GM12878 (cell line): ENCODE measurements at regions not wholly inside any gene's neighbourhood (a gene's known extent, or its start where the extent isn't known, plus 50 kb on each side); places are given as distances from the start of the nearest gene placed in this dataset.

Source experiments
- ATAC-seq: fragments of 200-7000 bp; cut with Tn5 transposase; 3 replicates; pipeline ENCODE4 v1.9.1; 2020; ENCODE audit warnings: mild to moderate bottlenecking, moderate library complexity
- BruUV-seq: library from RNA; stranded (reverse); fragments of 400-500 nt; replicated peaks from 2 replicates; lab custom pipeline; 2021; lab: Mats Ljungman, UMichigan
- CTCF ChIA-PET: fragments of 300-600 bp; sonication (Branson Sonifier 250); formaldehyde crosslinking; extraction: SDS; loops from one replicate; lab custom pipeline; 2021; ENCODE audit warnings: inconsistent platforms; lab: Yijun Ruan, JAX
- POLR2A ChIA-PET: fragments of 350-600 bp; formaldehyde crosslinking; extraction: SDS; loops from one replicate; lab custom pipeline; 2021; ENCODE audit warnings: inconsistent platforms; lab: Charles Lee
- RAD21 ChIA-PET: fragments of 300-600 bp; sonication (Branson Sonifier 250); formaldehyde crosslinking; loops from one replicate; lab custom pipeline; 2023; ENCODE audit warnings: antibody characterized with exemption; ENCODE audit not compliant: unreplicated experiment; lab: Charles Lee
- SMC1A ChIA-PET: fragments of 300-600 bp; sonication (Branson Sonifier 250); formaldehyde crosslinking; loops from one replicate; lab custom pipeline; 2023; ENCODE audit not compliant: unreplicated experiment, uncharacterized antibody; lab: Charles Lee
- DNase-seq: peaks from one replicate; pipeline ENCODE4 v3.0.0-alpha.2; 2011; ENCODE audit warnings: low read depth, low spot score
- FAIRE-seq: peaks from 3 replicates; lab custom pipeline; 2011; peaks lifted over from hg19 to GRCh38; lab: Jason Lieb, UNC
- H2AFZ ChIP-seq: 2 replicates; pipeline ENCODE4 v1.6.0; 2011; ENCODE audit warnings: low read depth, low read length, control low read depth; ENCODE audit not compliant: control insufficient read depth
- H3K27ac ChIP-seq: 2 replicates; pipeline ENCODE4 v1.5.1; 2011; ENCODE audit warnings: control low read depth; ENCODE audit not compliant: control insufficient read depth, insufficient read depth
- H3K27me3 ChIP-seq, 2 experiments: replicated peaks in 1 of 2; 2 replicates each; pipeline versions ENCODE4 v1.6.0 to v1.6.1; 2011; ENCODE audit warnings: low read length in 1 of 2; ENCODE audit not compliant: control insufficient read depth in 2 of 2, insufficient read depth in 2 of 2
- H3K36me3 ChIP-seq, 2 experiments: 2 replicates each; pipeline ENCODE4 v1.5.1; 2011; ENCODE audit warnings: low read length in 1 of 2; ENCODE audit not compliant: control insufficient read depth in 2 of 2, insufficient read depth in 2 of 2
- H3K4me1 ChIP-seq: 2 replicates; pipeline ENCODE4 v1.6.1; 2011; ENCODE audit warnings: mild to moderate bottlenecking, low read length, moderate library complexity, mixed read lengths; ENCODE audit not compliant: control insufficient read depth, insufficient read depth
- H3K4me2 ChIP-seq: 2 replicates; pipeline ENCODE4 v1.6.0; 2011; ENCODE audit warnings: control low read depth; ENCODE audit not compliant: control insufficient read depth, insufficient read depth
- H3K4me3 ChIP-seq: fragments of 200-600 bp; sonication (generic); 2 replicates; pipeline ENCODE4 v1.5.1; 2016
- H3K79me2 ChIP-seq: 2 replicates; pipeline ENCODE4 v1.6.0; 2011; ENCODE audit warnings: low read length; ENCODE audit not compliant: control insufficient read depth, insufficient read depth
- H3K9ac ChIP-seq: 2 replicates; pipeline ENCODE4 v1.8.0; 2011; ENCODE audit warnings: low read length, control low read depth, mixed read lengths; ENCODE audit not compliant: control insufficient read depth, insufficient read depth
- H3K9me3 ChIP-seq: replicated peaks from 3 replicates; pipeline ENCODE4 v1.5.1; 2011; ENCODE audit warnings: mild to moderate bottlenecking, low read length; ENCODE audit not compliant: control insufficient read depth, insufficient read depth
- H4K20me1 ChIP-seq: 2 replicates; pipeline ENCODE4 v1.6.0; 2011; ENCODE audit not compliant: control insufficient read depth, insufficient read depth
- BCL11A ChIP-seq: IDR thresholded peaks from 2 replicates; pipeline ENCODE4 v1.6.1; 2011; ENCODE audit warnings: low read depth, low read length
- BRCA1 ChIP-seq: IDR thresholded peaks from 2 replicates; pipeline ENCODE4 v1.6.1; 2011; ENCODE audit warnings: low read depth, low read length, improper control_type of control experiment
- CUX1 ChIP-seq: IDR thresholded peaks from 2 replicates; pipeline ENCODE4 v1.6.1; 2012; ENCODE audit warnings: improper control_type of control experiment, low read depth, low read length; ENCODE audit not compliant: insufficient replicate concordance
- KLF5 ChIP-seq: fragments of 450-650 bp; IDR thresholded peaks from 2 replicates; pipeline ENCODE4 v1.6.1; 2014; ENCODE audit warnings: mild to moderate bottlenecking; ENCODE audit not compliant: partially characterized antibody
- MYC ChIP-seq: IDR thresholded peaks from 2 replicates; pipeline ENCODE4 v1.6.1; 2011; ENCODE audit warnings: mild to moderate bottlenecking, low read length, moderate library complexity, inconsistent platforms; ENCODE audit not compliant: insufficient read depth, insufficient replicate concordance, insufficient read length, severe bottlenecking
- NFXL1 ChIP-seq: fragments of 450-650 bp; IDR thresholded peaks from 2 replicates; pipeline ENCODE4 v1.6.1; 2017; ENCODE audit warnings: antibody characterized with exemption, mild to moderate bottlenecking, borderline replicate concordance
- PAX8 ChIP-seq: fragments of 450-650 bp; IDR thresholded peaks from 2 replicates; pipeline ENCODE4 v1.6.1; 2017; ENCODE audit warnings: mild to moderate bottlenecking, moderate library complexity
- PBX3 ChIP-seq: IDR thresholded peaks from 2 replicates; pipeline ENCODE4 v1.6.1; 2011; ENCODE audit warnings: mild to moderate bottlenecking, low read depth, low read length, moderate library complexity; ENCODE audit not compliant: insufficient replicate concordance
- POLR2A ChIP-seq: IDR thresholded peaks from 2 replicates; pipeline ENCODE4 v1.6.1; 2011; ENCODE audit warnings: low read depth, mild to moderate bottlenecking, low read length
- POLR2AphosphoS2 ChIP-seq: IDR thresholded peaks from 2 replicates; pipeline ENCODE4 v1.6.1; 2011; ENCODE audit warnings: low read depth, mild to moderate bottlenecking, low read length, improper control_type of control experiment, moderate library complexity
- SIN3A ChIP-seq: IDR thresholded peaks from 2 replicates; pipeline ENCODE4 v1.6.1; 2012; ENCODE audit warnings: low read depth, low read length, improper control_type of control experiment
- SMAD1 ChIP-seq: fragments of 450-650 bp; IDR thresholded peaks from 2 replicates; pipeline ENCODE4 v1.6.1; 2018; ENCODE audit warnings: mild to moderate bottlenecking, low read depth; ENCODE audit not compliant: partially characterized antibody
- SUZ12 ChIP-seq: fragments of 200-600 bp; sonication (generic); IDR thresholded peaks from one replicate; pipeline ENCODE4 v1.6.1; 2018; ENCODE audit warnings: antibody characterized with exemption, mild to moderate bottlenecking; ENCODE audit not compliant: unreplicated experiment
- TCF7 ChIP-seq: IDR thresholded peaks from 2 replicates; pipeline ENCODE4 v1.6.1; 2014; ENCODE audit warnings: antibody characterized with exemption, borderline replicate concordance
- ZNF622 ChIP-seq: fragments of 450-650 bp; IDR thresholded peaks from 2 replicates; pipeline ENCODE4 v1.6.1; 2017; ENCODE audit warnings: mild to moderate bottlenecking, inconsistent platforms
- WGBS: methylation state at CpG from one replicate; pipeline ENCODE4 v1.1.6; 2016; ENCODE audit warnings: low lambda C conversion rate; ENCODE audit not compliant: insufficient replicate concordance, insufficient coverage; ENCODE audit errors: missing lambda C conversion rate; 5-methylcytosine and 5-hydroxymethylcytosine counted together
- in situ Hi-C: fragments of 300-500 bp; cut with MboI; formaldehyde crosslinking; loops from 9 replicates; pipeline ENCODE4 v1.14.3; 2018; ENCODE audit warnings: mixed read lengths
- intact Hi-C: fragments of 100-400 bp; cut with micrococcal nuclease; formaldehyde crosslinking; loops from one replicate; pipeline ENCODE4 v1.14.2; 2022; ENCODE audit not compliant: unreplicated experiment
- TF ChIP-seq, protein P1 (sequence below): fragments of 450-650 bp; IDR thresholded peaks from 2 replicates; pipeline ENCODE4 v1.6.1; 2018; ENCODE audit warnings: mild to moderate bottlenecking, low read depth, moderate library complexity; ENCODE audit not compliant: partially characterized antibody

GRCh38 chr1:80846966-80847365 lies 953.8 kb upstream of the ADGRL2 start:
- ChIA-PET RAD21 (no interaction called here), POLR2A (no interaction called here), CTCF (no interaction called here), SMC1A (no interaction called here)
- in situ Hi-C loops (no loop called here), intact Hi-C loops (no loop called here)
- H3K9me3 ChIP-seq, result no peaks in the 10 kb centered on the region
- H3K79me2 ChIP-seq, result no peaks in the 10 kb centered on the region
- no peaks in the 10 kb centered on the region for H3K27me3 ChIP-seq
- H3K4me2 ChIP-seq, result no peak overlapping the region
- ATAC-seq, result no peak
- H2AFZ ChIP-seq, result no peak overlapping the region
- no peak for FAIRE-seq
- 0% methylated on average over 1 of the region's 1 CpG for WGBS
- H3K4me3 ChIP-seq, result no peak overlapping the region
- no peak overlapping the region for H3K9ac ChIP-seq
- H3K36me3 ChIP-seq, result no peaks in the 10 kb centered on the region
- DNase-seq, result no peak
- no TSS peak for BruUV-seq
- no peak overlapping the region for H3K27ac ChIP-seq
- H3K4me1 ChIP-seq, result no peaks in the 10 kb centered on the region
- no peaks in the 10 kb centered on the region for H4K20me1 ChIP-seq
- no peak for TF ChIP-seq SUZ12
- TF ChIP-seq TCF7, result no peak
- no peak for TF ChIP-seq MYC
- no peak for TF ChIP-seq SMAD1
- no peak for TF ChIP-seq NFXL1
- TF ChIP-seq SIN3A, result no peak
- no peak for TF ChIP-seq PAX8
- TF ChIP-seq, protein P1, sequence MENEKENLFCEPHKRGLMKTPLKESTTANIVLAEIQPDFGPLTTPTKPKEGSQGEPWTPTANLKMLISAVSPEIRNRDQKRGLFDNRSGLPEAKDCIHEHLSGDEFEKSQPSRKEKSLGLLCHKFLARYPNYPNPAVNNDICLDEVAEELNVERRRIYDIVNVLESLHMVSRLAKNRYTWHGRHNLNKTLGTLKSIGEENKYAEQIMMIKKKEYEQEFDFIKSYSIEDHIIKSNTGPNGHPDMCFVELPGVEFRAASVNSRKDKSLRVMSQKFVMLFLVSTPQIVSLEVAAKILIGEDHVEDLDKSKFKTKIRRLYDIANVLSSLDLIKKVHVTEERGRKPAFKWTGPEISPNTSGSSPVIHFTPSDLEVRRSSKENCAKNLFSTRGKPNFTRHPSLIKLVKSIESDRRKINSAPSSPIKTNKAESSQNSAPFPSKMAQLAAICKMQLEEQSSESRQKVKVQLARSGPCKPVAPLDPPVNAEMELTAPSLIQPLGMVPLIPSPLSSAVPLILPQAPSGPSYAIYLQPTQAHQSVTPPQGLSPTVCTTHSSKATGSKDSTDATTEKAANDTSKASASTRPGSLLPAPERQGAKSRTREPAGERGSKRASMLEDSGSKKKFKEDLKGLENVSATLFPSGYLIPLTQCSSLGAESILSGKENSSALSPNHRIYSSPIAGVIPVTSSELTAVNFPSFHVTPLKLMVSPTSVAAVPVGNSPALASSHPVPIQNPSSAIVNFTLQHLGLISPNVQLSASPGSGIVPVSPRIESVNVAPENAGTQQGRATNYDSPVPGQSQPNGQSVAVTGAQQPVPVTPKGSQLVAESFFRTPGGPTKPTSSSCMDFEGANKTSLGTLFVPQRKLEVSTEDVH, result no peak
- TF ChIP-seq ZNF622, result no peak
- TF ChIP-seq PBX3, result no peak
- no peak for TF ChIP-seq POLR2AphosphoS2
- TF ChIP-seq POLR2A, result no peak
- TF ChIP-seq BCL11A, result no peak
- no peak for TF ChIP-seq CUX1
- TF ChIP-seq BRCA1, result no peak
- TF ChIP-seq KLF5, result no peak
